ENCODE measurements at regions not wholly inside any gene's neighbourhood (a gene's known extent, or its start where the extent isn't known, plus 50 kb on each side); places are given as distances from the start of the nearest gene placed in this dataset.

- TF ChIP-seq, protein P1, sequence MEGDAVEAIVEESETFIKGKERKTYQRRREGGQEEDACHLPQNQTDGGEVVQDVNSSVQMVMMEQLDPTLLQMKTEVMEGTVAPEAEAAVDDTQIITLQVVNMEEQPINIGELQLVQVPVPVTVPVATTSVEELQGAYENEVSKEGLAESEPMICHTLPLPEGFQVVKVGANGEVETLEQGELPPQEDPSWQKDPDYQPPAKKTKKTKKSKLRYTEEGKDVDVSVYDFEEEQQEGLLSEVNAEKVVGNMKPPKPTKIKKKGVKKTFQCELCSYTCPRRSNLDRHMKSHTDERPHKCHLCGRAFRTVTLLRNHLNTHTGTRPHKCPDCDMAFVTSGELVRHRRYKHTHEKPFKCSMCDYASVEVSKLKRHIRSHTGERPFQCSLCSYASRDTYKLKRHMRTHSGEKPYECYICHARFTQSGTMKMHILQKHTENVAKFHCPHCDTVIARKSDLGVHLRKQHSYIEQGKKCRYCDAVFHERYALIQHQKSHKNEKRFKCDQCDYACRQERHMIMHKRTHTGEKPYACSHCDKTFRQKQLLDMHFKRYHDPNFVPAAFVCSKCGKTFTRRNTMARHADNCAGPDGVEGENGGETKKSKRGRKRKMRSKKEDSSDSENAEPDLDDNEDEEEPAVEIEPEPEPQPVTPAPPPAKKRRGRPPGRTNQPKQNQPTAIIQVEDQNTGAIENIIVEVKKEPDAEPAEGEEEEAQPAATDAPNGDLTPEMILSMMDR (conservative IDR thresholded peaks at IDR 0.05; ENCODE audit: low read depth, low read length) = no peak
- TF ChIP-seq EZH2phosphoT487 (IDR thresholded peaks at IDR 0.05; ENCODE audit: borderline replicate concordance, low read length) = no peak
Observed at GRCh38 chr13:70469077-70469476, 360.8 kb upstream of the KLHL1 start.
